SK-MEL-5 (cell line): ENCODE measurements at regions not wholly inside any gene's neighbourhood (a gene's known extent, or its start where the extent isn't known, plus 50 kb on each side); places are given as distances from the start of the nearest gene placed in this dataset.
"Not testable (repeated sequence)": the region's sequence is repeated elsewhere in the genome, so short reads cannot be mapped to it uniquely, and the experiment has no call there.

Experiments
- DNase-seq: peaks from one replicate; pipeline ENCODE4 v3.0.0-alpha.2; 2016; ENCODE audit warnings: low read depth, low spot score
- in situ Hi-C: cut with HindIII; loops from 2 replicates; pipeline ENCODE4 v1.10.0; 2016; ENCODE audit warnings: low sequenced_read_pairs, high pct_unique_total_duplicates, low pct_unique_long_range_greater_than_20kb

GRCh38 chrX:63201987-63202386 lies 149.1 kb downstream of the SPIN4 start:
- DNase-seq, in situ Hi-C loops: not testable (repeated sequence)

- in situ Hi-C loops, DNase-seq: not testable (repeated sequence)
Measured at GRCh38 chrX:63198693-63199092, 152.4 kb downstream of the SPIN4 start.

GRCh38 chrX:63192366-63193041 lies 158.6 kb downstream of the SPIN4 start:
- DNase-seq, in situ Hi-C loops: not testable (repeated sequence)

GRCh38 chrX:63186137-63186536 lies 165.0 kb downstream of the SPIN4 start:
- in situ Hi-C loops: no loop called here
- DNase-seq: no peak

- in situ Hi-C loops: not testable (repeated sequence)
Measured at GRCh38 chrX:63179852-63180251, 171.3 kb downstream of the SPIN4 start.

GRCh38 chrX:63176578-63176977 lies 174.6 kb downstream of the SPIN4 start:
- in situ Hi-C loops, DNase-seq: not testable (repeated sequence)

More at GRCh38 chrX:63179852-63180251, 171.3 kb downstream of the SPIN4 start:
- not testable (repeated sequence) for DNase-seq

- DNase-seq, in situ Hi-C loops: not testable (repeated sequence)
Measured at GRCh38 chrX:63173841-63174718, 177.1 kb downstream of the SPIN4 start.

GRCh38 chrX:63169416-63169815 lies 181.7 kb downstream of the SPIN4 start:
- DNase-seq, in situ Hi-C loops: not testable (repeated sequence)

GRCh38 chrX:63168949-63169348 lies 182.2 kb downstream of the SPIN4 start:
- DNase-seq, in situ Hi-C loops: not testable (repeated sequence)

GRCh38 chrX:63167002-63167401 lies 184.1 kb downstream of the SPIN4 start:
- in situ Hi-C loops, DNase-seq: not testable (repeated sequence)

GRCh38 chrX:63160994-63161393 lies 190.1 kb downstream of the SPIN4 start:
- in situ Hi-C loops, DNase-seq: not testable (repeated sequence)

- in situ Hi-C loops, DNase-seq: not testable (repeated sequence)
Measured at GRCh38 chrX:63160340-63160739, 190.8 kb downstream of the SPIN4 start.

GRCh38 chrX:63145526-63145925 lies 205.6 kb downstream of the SPIN4 start:
- in situ Hi-C loops, DNase-seq: not testable (repeated sequence)

GRCh38 chrX:63142588-63142987 lies 208.5 kb downstream of the SPIN4 start:
- DNase-seq, in situ Hi-C loops: not testable (repeated sequence)

- DNase-seq, in situ Hi-C loops: not testable (repeated sequence)
Measured at GRCh38 chrX:63135859-63136258, 215.3 kb downstream of the SPIN4 start.

GRCh38 chrX:63128509-63128908 lies 222.6 kb downstream of the SPIN4 start:
- in situ Hi-C loops: no loop called here
- DNase-seq: peak; percentile 56

- in situ Hi-C loops: no loop called here
- no peak for DNase-seq
Measured at GRCh38 chrX:63115196-63115595, 235.9 kb downstream of the SPIN4 start.

- no peak for DNase-seq
- in situ Hi-C loops: no loop called here
Measured at GRCh38 chrX:63101879-63102620, 249.1 kb downstream of the SPIN4 start.
